ENCODE measurements at regions not wholly inside any gene's neighbourhood (a gene's known extent, or its start where the extent isn't known, plus 50 kb on each side); places are given as distances from the start of the nearest gene placed in this dataset.

DNA sequence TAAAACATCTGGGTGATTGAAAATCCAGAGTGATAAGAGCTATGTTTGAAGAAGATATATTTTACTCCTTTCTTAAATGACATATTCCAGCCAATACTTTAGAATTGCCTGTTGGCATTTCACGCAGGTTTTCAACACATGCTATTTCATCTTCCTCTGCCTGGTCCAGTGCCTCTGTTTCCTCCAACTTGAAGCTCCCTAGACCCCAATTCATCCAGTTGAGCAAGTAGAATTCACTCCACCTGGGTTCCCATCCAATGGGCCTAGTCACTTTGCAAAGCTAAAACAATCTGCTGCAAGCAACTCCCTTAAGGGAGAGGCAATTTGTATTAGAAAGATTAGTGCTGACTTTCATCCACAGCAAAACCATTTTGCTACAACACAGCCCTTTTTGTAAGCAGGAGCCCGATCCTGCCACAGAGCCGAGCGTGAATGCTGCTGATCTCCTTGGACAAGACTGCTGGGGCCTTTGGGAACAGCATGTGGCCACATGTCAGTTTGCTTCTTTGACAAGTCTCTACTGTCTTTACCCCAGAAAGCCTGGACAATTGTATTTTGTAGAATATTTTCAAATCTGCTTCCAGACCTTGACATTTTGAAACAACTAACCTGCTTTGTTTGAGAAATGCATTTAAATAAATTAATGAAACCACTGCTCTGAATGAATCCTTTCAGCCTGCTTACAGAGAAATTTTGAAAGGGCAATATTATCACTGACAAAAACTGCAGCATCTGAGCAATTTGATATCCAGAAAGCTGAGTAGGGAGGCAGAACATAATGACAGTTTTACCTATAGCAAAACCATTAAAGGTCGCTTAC lies 259.1 kb downstream of the TDRD15 start:
- H3K4me3 ChIP-seq, result no peak overlapping the region
- no peak for ATAC-seq
- no peak overlapping the region for H3K27ac ChIP-seq
- CTCF ChIA-PET, result no interaction called here
- DNase-seq (ENCODE audit: low read depth in 1 of 2, low spot score in 1 of 2), result no peak
- no peaks in the 10 kb centered on the region for H3K9me3 ChIP-seq
- 2% methylated on average over 5 of the region's 5 CpGs for WGBS (ENCODE audit: missing lambda C conversion rate)
- TF ChIP-seq POLR2AphosphoS2 (conservative IDR thresholded peaks at IDR 0.05; ENCODE audit: low read length) (no peak), GATA3 (IDR thresholded peaks at IDR 0.05; ENCODE audit: borderline replicate concordance) (no peak), RCOR1 (IDR thresholded peaks at IDR 0.05; ENCODE audit: low read depth, low read length) (no peak), NFE2L2 (conservative IDR thresholded peaks at IDR 0.05; ENCODE audit: low read length) (no peak), TFCP2L1 (CRISPR knock-in tag; IDR thresholded peaks at IDR 0.05) (no peak), FOSB (CRISPR knock-in tag; IDR thresholded peaks at IDR 0.05) (no peak), CBX8 (IDR thresholded peaks at IDR 0.05) (no peak), SMC3 (IDR thresholded peaks at IDR 0.05) (no peak), JUN (IDR thresholded peaks at IDR 0.05) (no peak), NPAS2 (CRISPR knock-in tag; IDR thresholded peaks at IDR 0.05; ENCODE audit: borderline replicate concordance) (no peak), ZFP36 (IDR thresholded peaks at IDR 0.05; ENCODE audit: borderline replicate concordance, partially characterized antibody) (no peak), EP300 (IDR thresholded peaks at IDR 0.05) (no peak), CEBPB (IDR thresholded peaks at IDR 0.05) (no peak), NR3C1 (IDR thresholded peaks at IDR 0.05) (no peak), HDAC2 (IDR thresholded peaks at IDR 0.05) (no peak), MYC (IDR thresholded peaks at IDR 0.05; ENCODE audit: borderline replicate concordance, low read length) (no peak)
- no peak overlapping the region for H3K4me2 ChIP-seq
- POLR2A ChIA-PET, result no interaction called here
- no peak for FAIRE-seq
- no peaks in the 10 kb centered on the region for H3K4me1 ChIP-seq

DNA sequence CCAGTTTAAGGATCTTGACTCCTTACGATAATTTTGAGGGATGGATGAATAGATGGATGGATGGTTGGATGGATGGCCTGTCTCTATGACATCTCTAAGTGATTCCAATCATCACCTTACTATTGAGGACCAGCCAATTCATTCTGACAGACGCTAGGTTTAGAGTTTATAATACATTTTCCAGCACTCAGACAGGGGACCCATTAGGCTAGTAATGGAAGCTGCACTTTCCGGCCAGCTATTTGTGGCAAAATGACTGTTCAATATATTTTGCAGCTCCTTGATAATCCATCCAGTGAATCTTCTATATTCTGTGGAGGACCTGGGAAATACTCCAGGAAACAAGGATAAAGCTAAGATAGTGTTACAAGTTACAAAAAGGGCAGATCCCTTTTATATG lies 262.9 kb downstream of the TDRD15 start:
- POLR2A ChIA-PET, result no interaction called here
- TF ChIP-seq SMC3 (IDR thresholded peaks at IDR 0.05) (no peak), POLR2A (IDR thresholded peaks at IDR 0.05; ENCODE audit: low read length) (no peak), HOXA7 (CRISPR knock-in tag; IDR thresholded peaks at IDR 0.05) (no peak)

DNA sequence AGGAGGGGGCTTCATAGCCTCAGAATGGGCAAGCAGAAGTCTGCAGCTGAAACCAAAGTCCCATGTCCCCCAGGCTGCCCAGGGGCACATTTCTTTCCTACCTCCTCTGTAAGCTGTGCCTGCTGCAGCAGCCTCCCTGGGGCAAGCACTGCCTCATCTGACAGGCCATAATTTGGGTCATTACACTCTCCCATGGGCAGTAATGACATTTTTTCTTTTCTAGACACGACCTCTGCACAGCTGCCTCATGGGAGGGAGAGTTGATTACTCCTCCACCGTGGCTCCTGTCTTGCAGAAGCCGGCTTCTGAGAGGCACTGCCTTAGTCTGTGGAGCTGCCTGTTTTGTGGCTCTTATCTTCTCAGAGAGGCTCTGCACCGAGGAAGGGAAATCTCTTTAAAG lies 268.9 kb downstream of the TDRD15 start:
- no peak for DNase-seq (ENCODE audit: low read depth in 1 of 2, low spot score in 1 of 2)
- WGBS (ENCODE audit: missing lambda C conversion rate), result 5% methylated on average over 4 of the region's 4 CpGs
- Histone ChIP-seq H3K27ac (no peak overlapping the region), H3K4me1 (no peaks in the 10 kb centered on the region), H3K4me3 (no peak overlapping the region), H3K9me3 (no peaks in the 10 kb centered on the region), H3K4me2 (no peak overlapping the region)
- TF ChIP-seq NR3C1 (IDR thresholded peaks at IDR 0.05) (no peak), ZC3H11A (IDR thresholded peaks at IDR 0.05) (no peak), MYC (IDR thresholded peaks at IDR 0.05; ENCODE audit: borderline replicate concordance, low read length) (no peak), REST (IDR thresholded peaks at IDR 0.05) (no peak), BHLHE40 (IDR thresholded peaks at IDR 0.05; ENCODE audit: low read depth, low read length) (no peak), EHMT2 (IDR thresholded peaks at IDR 0.05; ENCODE audit: low read depth) (no peak), FOXS1 (CRISPR knock-in tag; IDR thresholded peaks at IDR 0.05) (no peak)
- no peak for ATAC-seq
- no peak for FAIRE-seq
- POLR2A ChIA-PET, result no interaction called here
- CTCF ChIA-PET, result no interaction called here

More for the DNA sequence above, 262.9 kb downstream of the TDRD15 start:
- no peaks in the 10 kb centered on the region for H3K4me1 ChIP-seq
- DNase-seq (ENCODE audit: low read depth in 1 of 2, low spot score in 1 of 2), result no peak
- H3K27ac ChIP-seq, result no peak overlapping the region
- 6% methylated on average over 3 of the region's 3 CpGs for WGBS (ENCODE audit: missing lambda C conversion rate)
- no peaks in the 10 kb centered on the region for H3K9me3 ChIP-seq
- CTCF ChIA-PET, result no interaction called here
- no peak overlapping the region for H3K4me2 ChIP-seq
- no peak for FAIRE-seq
- H3K4me3 ChIP-seq, result no peak overlapping the region
- ATAC-seq, result no peak
